PC-9 (cell line): ENCODE measurements at regions not wholly inside any gene's neighbourhood (a gene's known extent, or its start where the extent isn't known, plus 50 kb on each side); places are given as distances from the start of the nearest gene placed in this dataset.

Experiments
- EZH2 ChIP-seq: fragments of 200-600 bp; sonication (generic); IDR thresholded peaks from 2 replicates; pipeline ENCODE4 v1.8.0; 2017; ENCODE audit warnings: antibody characterized with exemption, low read depth
- TF ChIP-seq, protein P1 (sequence below): fragments of 200-600 bp; sonication (generic); conservative IDR thresholded peaks from 2 replicates; pipeline ENCODE4 v1.6.1; 2017; ENCODE audit warnings: mixed run types, antibody characterized with exemption, mild to moderate bottlenecking, moderate library complexity

DNA sequence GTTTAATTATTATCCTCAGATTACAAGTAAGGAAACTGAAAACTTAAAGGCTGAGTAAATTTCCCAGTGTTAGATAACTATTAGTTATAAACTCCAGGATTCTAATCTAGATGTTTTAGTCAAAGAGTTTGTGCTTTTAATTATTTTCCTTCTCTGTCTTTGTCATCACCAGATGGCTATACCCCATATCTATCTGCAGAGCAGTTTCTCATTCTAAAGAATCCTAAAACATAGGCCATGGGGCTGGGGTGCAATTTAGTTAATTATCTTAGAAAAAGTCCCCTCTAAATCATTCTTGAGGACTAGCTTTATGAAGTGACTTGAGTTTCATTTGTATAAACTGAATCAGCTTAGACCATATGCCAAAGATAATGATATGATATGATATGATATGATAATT is 556.3 kb upstream of the ANO5 start:
- TF ChIP-seq, protein P1, sequence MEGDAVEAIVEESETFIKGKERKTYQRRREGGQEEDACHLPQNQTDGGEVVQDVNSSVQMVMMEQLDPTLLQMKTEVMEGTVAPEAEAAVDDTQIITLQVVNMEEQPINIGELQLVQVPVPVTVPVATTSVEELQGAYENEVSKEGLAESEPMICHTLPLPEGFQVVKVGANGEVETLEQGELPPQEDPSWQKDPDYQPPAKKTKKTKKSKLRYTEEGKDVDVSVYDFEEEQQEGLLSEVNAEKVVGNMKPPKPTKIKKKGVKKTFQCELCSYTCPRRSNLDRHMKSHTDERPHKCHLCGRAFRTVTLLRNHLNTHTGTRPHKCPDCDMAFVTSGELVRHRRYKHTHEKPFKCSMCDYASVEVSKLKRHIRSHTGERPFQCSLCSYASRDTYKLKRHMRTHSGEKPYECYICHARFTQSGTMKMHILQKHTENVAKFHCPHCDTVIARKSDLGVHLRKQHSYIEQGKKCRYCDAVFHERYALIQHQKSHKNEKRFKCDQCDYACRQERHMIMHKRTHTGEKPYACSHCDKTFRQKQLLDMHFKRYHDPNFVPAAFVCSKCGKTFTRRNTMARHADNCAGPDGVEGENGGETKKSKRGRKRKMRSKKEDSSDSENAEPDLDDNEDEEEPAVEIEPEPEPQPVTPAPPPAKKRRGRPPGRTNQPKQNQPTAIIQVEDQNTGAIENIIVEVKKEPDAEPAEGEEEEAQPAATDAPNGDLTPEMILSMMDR: no peak
- no peak for TF ChIP-seq EZH2
